Ishikawa (cell line): ENCODE measurements at regions not wholly inside any gene's neighbourhood (a gene's known extent, or its start where the extent isn't known, plus 50 kb on each side); places are given as distances from the start of the nearest gene placed in this dataset.

ENCODE experiments used
- CEBPB ChIP-seq: IDR thresholded peaks from 2 replicates; pipeline ENCODE4 v1.6.1; 2012
- EGR1 ChIP-seq: IDR thresholded peaks from 2 replicates; pipeline ENCODE4 v1.6.1; 2012
- EP300 ChIP-seq: IDR thresholded peaks from 2 replicates; pipeline ENCODE4 v1.6.1; 2012; ENCODE audit warnings: borderline replicate concordance
- FOXM1 ChIP-seq: IDR thresholded peaks from 2 replicates; pipeline ENCODE4 v1.6.1; 2012; ENCODE audit warnings: low read depth, borderline replicate concordance
- MAX ChIP-seq: IDR thresholded peaks from 2 replicates; pipeline ENCODE4 v1.6.1; 2012
- RAD21 ChIP-seq: IDR thresholded peaks from 2 replicates; pipeline ENCODE4 v1.6.1; 2012; ENCODE audit warnings: low read depth
- REST ChIP-seq: IDR thresholded peaks from 2 replicates; pipeline ENCODE4 v1.6.1; 2012; ENCODE audit warnings: low read depth, mild to moderate bottlenecking
- TAF1 ChIP-seq: IDR thresholded peaks from 2 replicates; pipeline ENCODE4 v1.6.1; 2012; ENCODE audit warnings: low read depth, mild to moderate bottlenecking
- TCF12 ChIP-seq: IDR thresholded peaks from 2 replicates; pipeline ENCODE4 v1.6.1; 2012; ENCODE audit warnings: low read depth
- USF1 ChIP-seq: IDR thresholded peaks from 2 replicates; pipeline ENCODE4 v1.6.1; 2012
- YY1 ChIP-seq: IDR thresholded peaks from 2 replicates; pipeline ENCODE4 v1.6.1; 2012; ENCODE audit warnings: low read depth

- TF ChIP-seq USF1 (no peak), EP300 (no peak), REST (no peak), MAX (no peak), RAD21 (peak; percentile 69), EGR1 (no peak), TAF1 (no peak), TCF12 (no peak), CEBPB (no peak), YY1 (no peak), FOXM1 (no peak)
These were observed 446.9 kb downstream of the KIF20B start for GRCh38 chr10:90148116-90148855.
